Lower lobe of right lung (tissue), 2 donors: ENCODE measurements at regions not wholly inside any gene's neighbourhood (a gene's known extent, or its start where the extent isn't known, plus 50 kb on each side); places are given as distances from the start of the nearest gene placed in this dataset.

Experiments
- ATAC-seq, 2 donors: fragments of 200-7000 bp; cut with Tn5 transposase; one replicate each; pipeline ENCODE4 v1.9.1; 2020 to 2022; ENCODE audit warnings: mild to moderate bottlenecking in 2 of 2, moderate library complexity in 2 of 2
- DNase-seq: peaks from one replicate; pipeline ENCODE4 v3.0.0-alpha.2; 2020
- H3K27ac ChIP-seq: fragments of 200-600 bp; one replicate; pipeline ENCODE4 v1.8.0; 2022
- H3K27me3 ChIP-seq: fragments of 200-600 bp; one replicate; pipeline ENCODE4 v1.8.0; 2022; ENCODE audit warnings: low read depth
- H3K36me3 ChIP-seq: fragments of 200-600 bp; one replicate; pipeline ENCODE4 v1.8.0; 2022; ENCODE audit warnings: mild to moderate bottlenecking
- H3K4me1 ChIP-seq: fragments of 200-600 bp; one replicate; pipeline ENCODE4 v1.8.0; 2022
- H3K4me3 ChIP-seq: fragments of 200-600 bp; one replicate; pipeline ENCODE4 v1.8.0; 2022; ENCODE audit warnings: mild to moderate bottlenecking
- H3K9me3 ChIP-seq: fragments of 200-600 bp; one replicate; pipeline ENCODE4 v1.8.0; 2022
- CTCF ChIP-seq: fragments of 200-600 bp; IDR thresholded peaks from one replicate; pipeline ENCODE4 v1.8.0; 2022; ENCODE audit warnings: antibody characterized with exemption, mild to moderate bottlenecking
- intact Hi-C: fragments of 100-400 bp; cut with DNase I; formaldehyde crosslinking; loops from one replicate; pipeline ENCODE4 v1.11.0; 2022
- donor health status: DM: no; HTN: yes; CAD: no; lungs with severe emphysema.

DNA sequence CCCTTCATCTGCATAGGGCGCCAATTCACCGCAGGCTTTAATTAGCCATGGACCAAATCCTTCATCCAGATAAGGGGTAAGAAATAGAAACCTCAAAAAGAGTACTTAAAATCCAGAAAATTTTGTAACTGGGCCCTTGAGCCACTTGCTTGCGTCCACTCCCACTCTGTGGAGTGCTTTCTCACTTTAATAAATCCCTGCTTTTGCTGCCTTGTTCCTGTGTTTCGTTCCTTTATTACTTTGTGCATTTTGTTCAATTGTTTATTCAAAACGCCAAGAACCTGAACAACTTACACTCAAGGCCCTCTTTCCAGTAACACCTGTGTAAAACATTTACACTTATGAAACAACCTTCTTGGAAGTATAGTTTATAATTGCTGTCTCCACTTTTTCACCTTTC, 66.5 kb downstream of the HMHB1 start:
- Histone ChIP-seq H3K9me3 (no peaks in the 10 kb centered on the region), H3K27me3 (no peaks in the 10 kb centered on the region), H3K4me1 (no peaks in the 10 kb centered on the region), H3K36me3 (no peaks in the 10 kb centered on the region), H3K27ac (no peak overlapping the region), H3K4me3 (no peak overlapping the region)
- TF ChIP-seq CTCF, result no peak
- ATAC-seq (peak; percentile 47 to 55), DNase-seq (no peak)
- intact Hi-C loops, result no loop called here

DNA sequence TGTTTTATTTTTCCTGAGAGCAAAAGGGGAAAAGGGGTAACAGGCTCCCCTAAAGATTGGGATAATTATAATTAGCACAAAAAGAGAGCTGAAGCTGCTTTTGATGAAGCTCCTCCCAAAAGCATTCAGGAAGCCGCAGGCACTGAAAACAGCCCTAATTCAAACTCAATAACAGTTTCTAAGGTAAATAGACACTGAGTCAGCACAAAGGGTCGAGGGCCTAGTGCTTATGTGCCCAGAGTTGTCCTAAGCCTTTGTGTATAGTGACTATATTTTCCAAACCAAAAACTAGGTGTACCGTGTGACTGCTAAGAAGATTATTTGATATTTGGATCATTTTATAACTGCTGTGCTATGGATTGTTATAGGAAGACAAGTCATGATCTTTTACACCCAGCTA, 67.7 kb downstream of the HMHB1 start:
- H3K27ac ChIP-seq, result no peak overlapping the region
- TF ChIP-seq CTCF, result no peak
- DNase-seq (no peak), ATAC-seq (no peak)
- H3K27me3 ChIP-seq, result no peaks in the 10 kb centered on the region
- H3K4me3 ChIP-seq, result no peak overlapping the region
- H3K36me3 ChIP-seq, result no peaks in the 10 kb centered on the region
- H3K9me3 ChIP-seq, result no peaks in the 10 kb centered on the region
- intact Hi-C loops, result no loop called here
- H3K4me1 ChIP-seq, result no peaks in the 10 kb centered on the region

- Histone ChIP-seq H3K27ac (no peak overlapping the region), H3K36me3 (no peaks in the 10 kb centered on the region), H3K9me3 (no peaks in the 10 kb centered on the region), H3K4me1 (no peaks in the 10 kb centered on the region), H3K27me3 (no peaks in the 10 kb centered on the region), H3K4me3 (no peak overlapping the region)
- TF ChIP-seq CTCF, result no peak
- intact Hi-C loops, result no loop called here
- ATAC-seq, result no peak
- DNase-seq, result no peak
Observed at GRCh38 chr5:143880178-143880577, 68.2 kb downstream of the HMHB1 start.

GRCh38 chr5:143882520-143882919, 70.6 kb downstream of the HMHB1 start:
- ATAC-seq (no peak), DNase-seq (no peak)
- Histone ChIP-seq H3K9me3 (no peaks in the 10 kb centered on the region), H3K27me3 (no peaks in the 10 kb centered on the region), H3K4me3 (no peak overlapping the region), H3K27ac (no peak overlapping the region), H3K4me1 (peaks cover 2% of the 10 kb centered on the region), H3K36me3 (no peaks in the 10 kb centered on the region)
- intact Hi-C loops, result no loop called here
- TF ChIP-seq CTCF, result no peak

DNA sequence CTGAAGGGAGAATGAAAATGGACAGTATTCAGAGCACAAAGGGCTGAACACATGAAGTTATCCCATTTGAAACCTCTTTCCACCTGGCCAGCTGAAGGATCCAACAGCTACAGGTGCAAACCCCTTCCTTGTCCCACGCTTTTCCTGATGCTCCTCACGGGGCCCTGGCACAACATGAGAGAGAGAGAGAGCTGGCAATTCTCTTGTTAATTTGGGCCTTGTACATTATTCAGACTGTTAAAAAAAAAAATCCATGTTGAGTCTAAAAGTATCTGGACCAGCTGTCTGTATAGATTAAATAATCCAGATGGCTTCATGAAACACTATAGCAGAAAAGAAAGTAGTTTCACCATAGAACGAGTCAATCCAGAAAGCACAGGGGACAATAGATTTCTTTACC, 74.1 kb downstream of the HMHB1 start:
- DNase-seq (no peak), ATAC-seq (no peak)
- Histone ChIP-seq H3K27me3 (no peaks in the 10 kb centered on the region), H3K4me3 (no peak overlapping the region), H3K27ac (no peak overlapping the region), H3K36me3 (no peaks in the 10 kb centered on the region), H3K4me1 (peaks cover 6% of the 10 kb centered on the region), H3K9me3 (no peaks in the 10 kb centered on the region)
- no peak for TF ChIP-seq CTCF
- intact Hi-C loops, result no loop called here
